ENCODE measurements at regions not wholly inside any gene's neighbourhood (a gene's known extent, or its start where the extent isn't known, plus 50 kb on each side); places are given as distances from the start of the nearest gene placed in this dataset.

DNA sequence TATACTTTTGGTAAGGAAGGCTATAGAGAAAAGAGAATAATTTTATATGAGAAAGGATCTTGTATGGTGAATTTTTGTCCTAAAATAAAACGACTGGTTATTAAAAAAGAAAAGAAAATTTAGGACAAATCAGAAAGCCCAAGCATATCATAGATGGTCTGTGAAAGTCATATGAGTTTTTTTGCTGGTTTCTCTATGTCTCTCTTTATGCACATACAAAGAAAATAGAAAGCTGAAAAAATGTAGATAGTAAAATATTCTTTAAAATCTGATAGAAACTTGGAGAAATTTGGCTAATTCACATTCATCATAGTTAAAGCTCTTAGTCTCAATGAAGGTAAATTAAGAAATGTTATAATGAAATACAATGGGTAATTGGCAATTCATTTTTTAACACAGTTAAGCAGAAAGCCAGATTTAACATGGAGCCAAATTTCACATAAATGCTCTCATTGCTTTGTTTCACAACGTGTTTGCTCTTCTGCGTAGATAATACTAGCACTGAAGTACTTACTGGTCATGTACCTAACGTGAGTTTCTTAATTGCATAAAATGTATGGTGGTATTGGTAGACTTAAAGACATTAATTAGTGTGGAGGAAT is 621.5 kb upstream of the ATXN8OS start:
- peaks cover 5% of the 10 kb centered on the region for H3K9me3 Mint-ChIP-seq (ENCODE audit: unreplicated experiment)
- Histone ChIP-seq H3K4me1 (ENCODE audit: insufficient read depth, low read length) (no peaks in the 10 kb centered on the region), H3K79me2 (ENCODE audit: insufficient read depth, low read length) (no peaks in the 10 kb centered on the region), H3K36me3 (ENCODE audit: insufficient read depth, low read length) (no peaks in the 10 kb centered on the region), H3K27me3 (ENCODE audit: insufficient read depth, low read length) (no peaks in the 10 kb centered on the region), H3K27ac (ENCODE audit: low read depth, low read length) (no peak overlapping the region), H3K4me2 (ENCODE audit: low read length) (no peak overlapping the region), H2AFZ (ENCODE audit: low read depth, low read length) (no peak overlapping the region), H3K9me3 (ENCODE audit: insufficient read depth, low read depth, low read length) (no peaks in the 10 kb centered on the region), H4K20me1 (ENCODE audit: insufficient read depth, low read length) (no peaks in the 10 kb centered on the region), H3K4me3 (ENCODE audit: insufficient read depth, low read depth, low read length) (no peak overlapping the region), H3K9ac (ENCODE audit: low read length) (no peak overlapping the region)
- no peak for TF ChIP-seq EZH2 (IDR thresholded peaks at IDR 0.05; ENCODE audit: insufficient read depth, low read length)
- TF ChIP-seq, protein P1, sequence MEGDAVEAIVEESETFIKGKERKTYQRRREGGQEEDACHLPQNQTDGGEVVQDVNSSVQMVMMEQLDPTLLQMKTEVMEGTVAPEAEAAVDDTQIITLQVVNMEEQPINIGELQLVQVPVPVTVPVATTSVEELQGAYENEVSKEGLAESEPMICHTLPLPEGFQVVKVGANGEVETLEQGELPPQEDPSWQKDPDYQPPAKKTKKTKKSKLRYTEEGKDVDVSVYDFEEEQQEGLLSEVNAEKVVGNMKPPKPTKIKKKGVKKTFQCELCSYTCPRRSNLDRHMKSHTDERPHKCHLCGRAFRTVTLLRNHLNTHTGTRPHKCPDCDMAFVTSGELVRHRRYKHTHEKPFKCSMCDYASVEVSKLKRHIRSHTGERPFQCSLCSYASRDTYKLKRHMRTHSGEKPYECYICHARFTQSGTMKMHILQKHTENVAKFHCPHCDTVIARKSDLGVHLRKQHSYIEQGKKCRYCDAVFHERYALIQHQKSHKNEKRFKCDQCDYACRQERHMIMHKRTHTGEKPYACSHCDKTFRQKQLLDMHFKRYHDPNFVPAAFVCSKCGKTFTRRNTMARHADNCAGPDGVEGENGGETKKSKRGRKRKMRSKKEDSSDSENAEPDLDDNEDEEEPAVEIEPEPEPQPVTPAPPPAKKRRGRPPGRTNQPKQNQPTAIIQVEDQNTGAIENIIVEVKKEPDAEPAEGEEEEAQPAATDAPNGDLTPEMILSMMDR (IDR thresholded peaks at IDR 0.05; ENCODE audit: insufficient read depth, low read depth, low read length) = no peak
- H3K4me1 Mint-ChIP-seq (ENCODE audit: low read depth, unreplicated experiment) = peaks cover 5% of the 10 kb centered on the region
- DNase-seq (ENCODE audit: low read depth) (no peak), FAIRE-seq (no peak)
- H3K27me3 Mint-ChIP-seq (ENCODE audit: low read depth, unreplicated experiment) = no peaks in the 10 kb centered on the region
- H3K4me3 Mint-ChIP-seq (ENCODE audit: unreplicated experiment) = no peak overlapping the region
- H3K27ac Mint-ChIP-seq (ENCODE audit: unreplicated experiment) = no peak overlapping the region
- no peaks in the 10 kb centered on the region for H3K36me3 Mint-ChIP-seq (ENCODE audit: low read depth, unreplicated experiment)

DNA sequence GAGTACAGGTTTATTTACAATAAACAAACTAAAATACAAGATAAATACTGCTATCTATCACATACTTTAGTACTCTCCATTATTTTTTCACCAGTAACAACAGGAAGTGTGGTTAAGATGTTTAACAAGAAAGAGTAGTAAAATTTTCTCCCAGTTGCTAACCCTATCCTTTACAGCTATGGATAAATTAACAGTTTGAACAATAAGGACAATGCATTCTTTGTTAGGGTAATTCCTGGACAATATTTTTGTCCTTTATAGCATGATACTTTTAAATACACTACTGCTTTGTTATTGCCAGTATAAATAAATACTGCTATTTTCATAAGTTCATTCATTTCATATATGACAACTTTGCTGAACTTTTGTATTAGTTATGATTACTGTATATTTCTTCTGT is 630.2 kb upstream of the ATXN8OS start:
- H3K27ac ChIP-seq (ENCODE audit: low read depth, low read length) = no peak overlapping the region
- no peak overlapping the region for H2AFZ ChIP-seq (ENCODE audit: low read depth, low read length)
- no peaks in the 10 kb centered on the region for H3K79me2 ChIP-seq (ENCODE audit: insufficient read depth, low read length)
- H4K20me1 ChIP-seq (ENCODE audit: insufficient read depth, low read length) = no peaks in the 10 kb centered on the region
- no peak overlapping the region for H3K27ac Mint-ChIP-seq (ENCODE audit: unreplicated experiment)
- no peaks in the 10 kb centered on the region for H3K27me3 ChIP-seq (ENCODE audit: insufficient read depth, low read length)
- no peak overlapping the region for H3K4me3 ChIP-seq (ENCODE audit: insufficient read depth, low read depth, low read length)
- H3K4me2 ChIP-seq (ENCODE audit: low read length) = no peak overlapping the region
- no peak for TF ChIP-seq EZH2 (IDR thresholded peaks at IDR 0.05; ENCODE audit: insufficient read depth, low read length)
- TF ChIP-seq, protein P1 (IDR thresholded peaks at IDR 0.05; ENCODE audit: insufficient read depth, low read depth, low read length) = no peak
- no peaks in the 10 kb centered on the region for H3K27me3 Mint-ChIP-seq (ENCODE audit: low read depth, unreplicated experiment)
- no peaks in the 10 kb centered on the region for H3K36me3 ChIP-seq (ENCODE audit: insufficient read depth, low read length)
- H3K4me1 ChIP-seq (ENCODE audit: insufficient read depth, low read length) = no peaks in the 10 kb centered on the region
- DNase-seq (ENCODE audit: low read depth) (no peak), FAIRE-seq (no peak)
- no peak overlapping the region for H3K4me3 Mint-ChIP-seq (ENCODE audit: unreplicated experiment)
- peaks cover 5% of the 10 kb centered on the region for H3K9me3 Mint-ChIP-seq (ENCODE audit: unreplicated experiment)
- no peaks in the 10 kb centered on the region for H3K9me3 ChIP-seq (ENCODE audit: insufficient read depth, low read depth, low read length)
- H3K9ac ChIP-seq (ENCODE audit: low read length) = no peak overlapping the region
- H3K4me1 Mint-ChIP-seq (ENCODE audit: low read depth, unreplicated experiment) = no peaks in the 10 kb centered on the region
- no peaks in the 10 kb centered on the region for H3K36me3 Mint-ChIP-seq (ENCODE audit: low read depth, unreplicated experiment)

DNA sequence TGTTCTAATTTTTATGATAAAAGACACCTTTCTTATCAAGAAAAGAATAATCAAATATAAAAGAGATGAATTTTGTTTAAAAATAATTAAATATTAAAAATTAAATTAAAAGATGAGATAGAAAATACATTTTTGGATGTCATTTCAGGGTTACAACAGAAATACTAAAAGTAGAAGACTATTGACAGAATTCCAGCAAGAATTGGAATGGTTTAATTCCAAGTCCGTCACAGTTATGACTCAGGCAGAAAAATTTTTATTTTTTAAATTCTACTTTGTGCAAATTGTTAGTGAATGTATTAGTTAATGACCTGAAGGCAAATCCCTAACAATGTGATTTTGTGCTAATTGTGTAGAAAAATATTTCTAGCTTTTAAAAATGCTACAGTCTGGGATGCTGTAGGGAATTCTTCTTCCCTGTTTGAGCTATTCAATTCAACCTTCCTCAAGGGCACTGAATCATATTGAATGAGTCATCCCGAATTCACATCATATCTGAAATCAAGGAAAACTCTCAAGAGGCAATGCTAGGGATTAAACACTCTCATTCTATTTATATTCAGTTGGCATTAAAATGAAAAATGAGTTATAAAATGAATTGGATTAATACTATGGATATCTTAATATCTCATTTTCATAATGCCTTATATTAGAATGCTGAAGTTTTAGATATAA is 633.5 kb upstream of the ATXN8OS start:
- H3K4me2 ChIP-seq (ENCODE audit: low read length) = no peak overlapping the region
- TF ChIP-seq, protein P1 (IDR thresholded peaks at IDR 0.05; ENCODE audit: insufficient read depth, low read depth, low read length) = no peak
- TF ChIP-seq EZH2 (IDR thresholded peaks at IDR 0.05; ENCODE audit: insufficient read depth, low read length) = no peak
- Mint-ChIP-seq H3K9me3 (ENCODE audit: unreplicated experiment) (peaks cover 2% of the 10 kb centered on the region), H3K27me3 (ENCODE audit: low read depth, unreplicated experiment) (no peaks in the 10 kb centered on the region), H3K36me3 (ENCODE audit: low read depth, unreplicated experiment) (no peaks in the 10 kb centered on the region), H3K4me1 (ENCODE audit: low read depth, unreplicated experiment) (no peaks in the 10 kb centered on the region), H3K4me3 (ENCODE audit: unreplicated experiment) (no peak overlapping the region), H3K27ac (ENCODE audit: unreplicated experiment) (no peak overlapping the region)
- no peaks in the 10 kb centered on the region for H3K27me3 ChIP-seq (ENCODE audit: insufficient read depth, low read length)
- H3K9me3 ChIP-seq (ENCODE audit: insufficient read depth, low read depth, low read length) = no peaks in the 10 kb centered on the region
- FAIRE-seq (no peak), DNase-seq (ENCODE audit: low read depth) (peak; percentile 16)
- no peak overlapping the region for H3K9ac ChIP-seq (ENCODE audit: low read length)
- H3K27ac ChIP-seq (ENCODE audit: low read depth, low read length) = no peak overlapping the region
- no peak overlapping the region for H2AFZ ChIP-seq (ENCODE audit: low read depth, low read length)
- H3K79me2 ChIP-seq (ENCODE audit: insufficient read depth, low read length) = no peaks in the 10 kb centered on the region
- H4K20me1 ChIP-seq (ENCODE audit: insufficient read depth, low read length) = no peaks in the 10 kb centered on the region
- no peaks in the 10 kb centered on the region for H3K36me3 ChIP-seq (ENCODE audit: insufficient read depth, low read length)
- no peak overlapping the region for H3K4me3 ChIP-seq (ENCODE audit: insufficient read depth, low read depth, low read length)
- no peaks in the 10 kb centered on the region for H3K4me1 ChIP-seq (ENCODE audit: insufficient read depth, low read length)
